SK-N-SH treated with all-trans-retinoic acid at 6 μM for 48 hours (cell line): ENCODE measurements at regions not wholly inside any gene's neighbourhood (a gene's known extent, or its start where the extent isn't known, plus 50 kb on each side); places are given as distances from the start of the nearest gene placed in this dataset.

Experiments used
- CSRNP3 ChIP-seq: fragments of 250-450 bp; sonication (Bioruptor Pico); IDR thresholded peaks from 2 replicates; pipeline ENCODE4 v1.5.1; 2021; ENCODE audit warnings: mild to moderate bottlenecking, moderate library complexity
- RARB ChIP-seq: fragments of 250-450 bp; sonication (Bioruptor Pico); IDR thresholded peaks from 2 replicates; pipeline ENCODE4 v1.8.0; 2021; ENCODE audit warnings: mild to moderate bottlenecking, moderate library complexity
- TCF4 ChIP-seq: fragments of 250-450 bp; sonication (Bioruptor Pico); IDR thresholded peaks from 2 replicates; pipeline ENCODE4 v1.8.0; 2021; ENCODE audit warnings: mild to moderate bottlenecking, moderate library complexity, borderline replicate concordance
- ZFP30 ChIP-seq: fragments of 450-650 bp; formaldehyde crosslinking; IDR thresholded peaks from 2 replicates; pipeline ENCODE4 v1.5.0; 2022; ENCODE audit warnings: mild to moderate bottlenecking, moderate library complexity
- TF ChIP-seq, protein P1 (sequence below): fragments of 250-450 bp; sonication (Bioruptor Pico); IDR thresholded peaks from 2 replicates; pipeline ENCODE4 v1.8.0; 2020; ENCODE audit warnings: mild to moderate bottlenecking, moderate library complexity, borderline replicate concordance

GRCh38 chr3:35042210-35042991, 596.9 kb upstream of the ARPP21 start:
- TF ChIP-seq, protein P1, sequence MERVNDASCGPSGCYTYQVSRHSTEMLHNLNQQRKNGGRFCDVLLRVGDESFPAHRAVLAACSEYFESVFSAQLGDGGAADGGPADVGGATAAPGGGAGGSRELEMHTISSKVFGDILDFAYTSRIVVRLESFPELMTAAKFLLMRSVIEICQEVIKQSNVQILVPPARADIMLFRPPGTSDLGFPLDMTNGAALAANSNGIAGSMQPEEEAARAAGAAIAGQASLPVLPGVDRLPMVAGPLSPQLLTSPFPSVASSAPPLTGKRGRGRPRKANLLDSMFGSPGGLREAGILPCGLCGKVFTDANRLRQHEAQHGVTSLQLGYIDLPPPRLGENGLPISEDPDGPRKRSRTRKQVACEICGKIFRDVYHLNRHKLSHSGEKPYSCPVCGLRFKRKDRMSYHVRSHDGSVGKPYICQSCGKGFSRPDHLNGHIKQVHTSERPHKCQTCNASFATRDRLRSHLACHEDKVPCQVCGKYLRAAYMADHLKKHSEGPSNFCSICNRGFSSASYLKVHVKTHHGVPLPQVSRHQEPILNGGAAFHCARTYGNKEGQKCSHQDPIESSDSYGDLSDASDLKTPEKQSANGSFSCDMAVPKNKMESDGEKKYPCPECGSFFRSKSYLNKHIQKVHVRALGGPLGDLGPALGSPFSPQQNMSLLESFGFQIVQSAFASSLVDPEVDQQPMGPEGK (CRISPR knock-in tag): no peak
- TF ChIP-seq ZFP30 (CRISPR knock-in tag) (no peak), RARB (CRISPR knock-in tag) (no peak), CSRNP3 (no peak), TCF4 (no peak)
